HepG2 (cell line): ENCODE measurements at regions not wholly inside any gene's neighbourhood (a gene's known extent, or its start where the extent isn't known, plus 50 kb on each side); places are given as distances from the start of the nearest gene placed in this dataset.

Experiments used
- EP300 ChIP-seq, 3 experiments: sonication (generic) in 1 of 3; formaldehyde crosslinking in 1 of 3; IDR thresholded peaks; 2 replicates each; pipeline versions ENCODE4 v1.5.1 to v1.6.1; 2011 to 2020; ENCODE audit warnings: low read depth in 2 of 3, low read length in 2 of 3, borderline replicate concordance in 1 of 3, improper control_type of control experiment in 1 of 3, mild to moderate bottlenecking in 1 of 3, missing genetic modification reagents in 1 of 3, moderate library complexity in 1 of 3
- GABPB1 ChIP-seq: IDR thresholded peaks from 2 replicates; pipeline ENCODE4 v1.6.1; 2016; ENCODE audit warnings: mild to moderate bottlenecking, missing genetic modification reagents, moderate library complexity, missing compliant biosample characterization
- TRIM22 ChIP-seq: fragments of 450-650 bp; IDR thresholded peaks from 2 replicates; pipeline ENCODE4 v1.6.1; 2017
- TF ChIP-seq, protein P1 (sequence below): sonication (generic); formaldehyde crosslinking; IDR thresholded peaks from 2 replicates; pipeline ENCODE4 v1.8.0; 2022; ENCODE audit warnings: mild to moderate bottlenecking, missing genetic modification reagents; ENCODE audit not compliant: insufficient replicate concordance
- TF ChIP-seq, protein P2 (sequence below): IDR thresholded peaks from 2 replicates; pipeline ENCODE4 v1.6.1; 2012; ENCODE audit warnings: inconsistent platforms

DNA sequence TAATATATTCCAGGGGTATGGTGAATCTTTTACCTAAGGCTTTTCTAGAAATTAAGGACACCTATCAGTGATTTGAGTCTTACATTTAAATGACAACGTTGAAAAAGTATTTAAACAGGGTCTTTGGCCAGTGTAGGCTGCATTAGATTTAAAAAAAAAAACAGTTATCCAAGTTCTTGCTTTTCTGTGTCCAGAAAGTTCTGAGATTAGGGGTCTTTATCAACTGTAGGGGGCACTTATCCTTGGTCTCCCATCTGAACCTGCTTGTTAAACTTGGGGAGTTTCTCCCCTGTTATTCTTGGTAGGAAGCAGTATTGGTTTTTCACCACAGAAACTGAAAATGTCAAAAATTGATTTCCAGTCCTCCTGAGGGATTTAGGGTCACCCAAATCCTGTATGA, 155.9 kb upstream of the ZNF217 start:
- TF ChIP-seq TRIM22 (no peak), EP300 (IDR thresholded peaks at IDR 0.05; ENCODE audit: low read depth in 2 of 2, low read length in 2 of 2) (no peak), EP300 (CRISPR knock-in tag; IDR thresholded peaks at IDR 0.05; ENCODE audit: borderline replicate concordance) (no peak), GABPB1 (CRISPR knock-in tag) (no peak)
- TF ChIP-seq, protein P1, sequence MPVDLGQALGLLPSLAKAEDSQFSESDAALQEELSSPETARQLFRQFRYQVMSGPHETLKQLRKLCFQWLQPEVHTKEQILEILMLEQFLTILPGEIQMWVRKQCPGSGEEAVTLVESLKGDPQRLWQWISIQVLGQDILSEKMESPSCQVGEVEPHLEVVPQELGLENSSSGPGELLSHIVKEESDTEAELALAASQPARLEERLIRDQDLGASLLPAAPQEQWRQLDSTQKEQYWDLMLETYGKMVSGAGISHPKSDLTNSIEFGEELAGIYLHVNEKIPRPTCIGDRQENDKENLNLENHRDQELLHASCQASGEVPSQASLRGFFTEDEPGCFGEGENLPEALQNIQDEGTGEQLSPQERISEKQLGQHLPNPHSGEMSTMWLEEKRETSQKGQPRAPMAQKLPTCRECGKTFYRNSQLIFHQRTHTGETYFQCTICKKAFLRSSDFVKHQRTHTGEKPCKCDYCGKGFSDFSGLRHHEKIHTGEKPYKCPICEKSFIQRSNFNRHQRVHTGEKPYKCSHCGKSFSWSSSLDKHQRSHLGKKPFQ, result no peak
- TF ChIP-seq, protein P2, sequence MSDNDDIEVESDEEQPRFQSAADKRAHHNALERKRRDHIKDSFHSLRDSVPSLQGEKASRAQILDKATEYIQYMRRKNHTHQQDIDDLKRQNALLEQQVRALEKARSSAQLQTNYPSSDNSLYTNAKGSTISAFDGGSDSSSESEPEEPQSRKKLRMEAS, result no peak
